GM12865 (cell line): ENCODE measurements at regions not wholly inside any gene's neighbourhood (a gene's known extent, or its start where the extent isn't known, plus 50 kb on each side); places are given as distances from the start of the nearest gene placed in this dataset.

Experiments used
- DNase-seq: peaks from one replicate; pipeline ENCODE4 v3.0.0; 2010; ENCODE audit warnings: low read depth
- H3K4me3 ChIP-seq: 2 replicates; pipeline ENCODE4 v1.5.1; 2011; ENCODE audit warnings: mild to moderate bottlenecking, low read depth, low read length, control low read depth
- TF ChIP-seq, protein P1 (sequence below): IDR thresholded peaks from 2 replicates; pipeline ENCODE4 v1.5.1; 2011; ENCODE audit warnings: low read length, control low read depth, low read depth, inconsistent platforms; ENCODE audit not compliant: insufficient read depth; ENCODE audit errors: missing control alignments

DNA sequence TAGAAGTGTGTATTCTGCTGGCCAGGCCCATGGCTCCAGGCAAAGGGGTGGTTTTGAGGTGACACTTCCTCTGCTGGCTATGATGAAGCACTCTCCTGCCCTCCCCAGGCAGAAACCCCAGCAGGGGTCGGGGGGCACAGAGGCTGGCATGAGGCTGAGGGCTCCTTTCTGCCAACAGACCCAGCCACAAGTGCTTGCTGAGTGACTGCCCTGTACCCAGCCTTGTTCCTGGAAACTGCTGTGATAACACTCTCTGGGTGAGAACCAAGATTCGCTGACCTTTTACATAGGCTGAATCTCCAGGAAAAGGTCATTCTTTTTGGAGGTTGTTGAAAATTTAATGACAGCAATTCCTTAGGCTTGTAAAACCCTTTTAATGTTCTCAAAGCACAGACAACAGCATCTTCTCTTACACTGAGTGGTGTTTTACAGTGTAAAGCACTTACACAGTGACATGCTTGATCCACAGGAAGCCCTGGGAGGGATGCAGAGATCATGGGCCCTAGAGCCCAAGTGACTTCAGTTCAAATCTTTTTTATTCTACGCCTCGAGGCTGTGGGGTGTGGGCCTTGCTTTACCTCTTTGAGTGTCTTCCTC lies 155.5 kb upstream of the FGGY start:
- DNase-seq, result no peak
- TF ChIP-seq, protein P1, sequence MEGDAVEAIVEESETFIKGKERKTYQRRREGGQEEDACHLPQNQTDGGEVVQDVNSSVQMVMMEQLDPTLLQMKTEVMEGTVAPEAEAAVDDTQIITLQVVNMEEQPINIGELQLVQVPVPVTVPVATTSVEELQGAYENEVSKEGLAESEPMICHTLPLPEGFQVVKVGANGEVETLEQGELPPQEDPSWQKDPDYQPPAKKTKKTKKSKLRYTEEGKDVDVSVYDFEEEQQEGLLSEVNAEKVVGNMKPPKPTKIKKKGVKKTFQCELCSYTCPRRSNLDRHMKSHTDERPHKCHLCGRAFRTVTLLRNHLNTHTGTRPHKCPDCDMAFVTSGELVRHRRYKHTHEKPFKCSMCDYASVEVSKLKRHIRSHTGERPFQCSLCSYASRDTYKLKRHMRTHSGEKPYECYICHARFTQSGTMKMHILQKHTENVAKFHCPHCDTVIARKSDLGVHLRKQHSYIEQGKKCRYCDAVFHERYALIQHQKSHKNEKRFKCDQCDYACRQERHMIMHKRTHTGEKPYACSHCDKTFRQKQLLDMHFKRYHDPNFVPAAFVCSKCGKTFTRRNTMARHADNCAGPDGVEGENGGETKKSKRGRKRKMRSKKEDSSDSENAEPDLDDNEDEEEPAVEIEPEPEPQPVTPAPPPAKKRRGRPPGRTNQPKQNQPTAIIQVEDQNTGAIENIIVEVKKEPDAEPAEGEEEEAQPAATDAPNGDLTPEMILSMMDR, result no peak
- no peak overlapping the region for H3K4me3 ChIP-seq

DNA sequence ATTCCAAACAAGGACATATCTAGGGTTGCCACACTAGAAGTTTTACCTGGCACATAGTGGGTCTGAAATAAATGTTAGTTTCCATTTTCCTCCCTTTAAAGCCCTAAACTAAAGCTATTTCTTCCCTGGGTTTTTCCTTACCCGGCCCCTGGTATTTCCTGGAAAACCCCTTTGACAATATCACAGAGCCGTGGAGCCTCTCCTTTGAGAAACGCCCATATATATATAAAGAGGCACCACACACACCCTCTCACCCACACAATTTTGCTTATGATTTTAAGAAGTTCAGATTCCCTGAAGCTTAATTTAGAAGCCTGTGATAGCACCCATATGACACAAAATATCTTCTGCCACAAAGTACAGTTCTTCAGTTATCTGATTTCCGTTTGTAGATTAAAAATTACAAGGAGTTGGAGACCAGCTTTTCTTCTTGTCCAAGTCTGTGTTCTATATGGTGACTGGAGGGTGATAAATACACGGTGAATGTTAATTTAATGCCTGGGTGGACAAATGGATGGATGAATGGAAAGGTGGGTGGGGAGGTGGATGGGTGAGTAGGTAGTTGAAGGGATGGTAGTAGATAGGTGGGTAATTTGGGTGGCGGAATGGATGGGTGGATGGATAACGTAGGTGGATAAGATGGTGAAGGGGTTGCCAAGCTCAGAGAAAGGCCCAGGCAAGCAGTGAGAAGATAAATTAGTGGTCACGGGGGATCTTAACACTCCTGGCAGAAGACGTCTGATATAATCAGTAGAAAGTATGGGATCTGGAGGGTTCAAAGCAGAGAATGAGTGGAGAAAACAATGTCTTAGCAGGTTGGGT lies 154.4 kb upstream of the FGGY start:
- TF ChIP-seq, protein P1, result no peak
- DNase-seq, result no peak
- no peak overlapping the region for H3K4me3 ChIP-seq

DNA sequence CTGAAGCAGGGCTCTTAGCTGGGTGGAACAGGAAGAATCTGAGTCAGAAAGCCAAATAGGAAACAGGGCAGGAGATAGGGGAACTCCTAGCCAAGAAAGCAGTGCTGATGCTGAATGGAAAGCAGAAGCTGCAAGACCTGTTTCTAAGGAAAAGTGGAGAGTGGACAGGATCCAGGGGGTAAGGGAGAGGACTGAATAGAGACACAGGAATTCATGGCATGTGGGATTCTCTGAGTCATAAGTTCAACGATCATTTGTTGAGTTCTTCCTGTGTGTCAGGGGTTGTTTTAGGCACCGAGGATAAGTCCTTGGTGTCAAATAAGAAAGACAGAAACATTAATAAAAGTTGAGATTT lies 153.8 kb upstream of the FGGY start:
- peak; percentile 44 for DNase-seq
- H3K4me3 ChIP-seq, result no peak overlapping the region
- TF ChIP-seq, protein P1, result no peak

DNA sequence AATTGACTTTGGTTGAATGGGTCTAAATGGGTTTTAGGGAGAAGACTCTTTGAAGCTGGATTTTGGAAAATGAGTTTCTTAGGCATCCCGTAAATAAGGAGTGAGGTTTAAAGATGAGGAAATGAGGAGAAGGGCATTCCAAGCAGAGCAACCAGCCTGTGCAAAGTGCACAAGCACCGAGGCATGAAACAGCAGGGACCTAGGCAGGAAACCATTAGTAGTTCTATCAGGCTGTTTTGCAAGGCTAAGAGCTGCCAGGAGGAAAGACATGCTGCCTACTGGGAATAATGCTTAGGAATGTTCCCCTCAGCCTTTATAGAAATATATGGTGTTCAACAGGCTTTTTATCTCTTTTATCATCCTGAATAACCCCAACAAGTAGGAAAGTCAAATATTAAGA lies 153.1 kb upstream of the FGGY start:
- TF ChIP-seq, protein P1, result no peak
- H3K4me3 ChIP-seq, result no peak overlapping the region
- DNase-seq, result no peak

DNA sequence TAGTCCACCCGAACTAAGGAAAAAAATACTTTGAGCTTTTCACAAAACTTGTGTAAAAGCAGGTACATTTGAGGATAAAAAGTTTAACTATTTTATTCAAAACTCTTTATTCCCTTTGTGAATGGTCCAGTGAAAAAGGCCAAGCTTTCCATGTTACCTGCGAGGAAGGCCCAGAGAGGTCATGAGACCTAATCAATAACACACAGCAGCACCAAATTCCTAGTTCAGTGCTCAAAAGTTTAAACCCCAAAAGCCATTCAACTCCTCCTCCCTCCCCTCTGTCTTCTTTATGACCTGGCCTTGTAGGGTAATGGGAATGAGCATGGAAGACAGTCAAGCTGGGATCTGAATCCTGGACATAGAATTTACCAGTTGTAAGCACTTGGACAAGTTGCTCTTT lies 151.9 kb upstream of the FGGY start:
- no peak overlapping the region for H3K4me3 ChIP-seq
- DNase-seq, result no peak
- TF ChIP-seq, protein P1, result no peak

DNA sequence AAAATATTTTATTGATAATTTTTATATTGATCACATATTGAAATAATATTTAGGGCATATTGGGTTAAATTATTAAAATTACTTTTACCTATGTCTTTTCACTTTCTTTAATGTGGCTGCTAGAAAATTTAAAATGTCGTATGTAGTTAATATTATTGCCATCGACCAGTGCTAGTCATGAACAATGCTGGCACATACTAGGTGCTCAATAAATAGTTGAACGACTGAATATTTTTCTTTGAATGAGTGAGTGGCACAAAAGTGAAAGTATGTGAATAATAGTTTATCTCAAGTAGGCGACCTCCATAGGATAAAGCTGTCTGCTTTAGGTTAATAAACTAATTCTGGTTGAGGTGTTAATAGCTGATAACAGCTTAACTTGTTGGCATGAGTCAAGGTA lies 150.8 kb upstream of the FGGY start:
- peak overlapping the region; percentile 53 for H3K4me3 ChIP-seq
- TF ChIP-seq, protein P1, result no peak
- no peak for DNase-seq
